Activated CD8-positive, alpha-beta T cell treated with anti-CD3 and anti-CD28 coated beads for 36 hours (primary cell): ENCODE measurements at regions not wholly inside any gene's neighbourhood (a gene's known extent, or its start where the extent isn't known, plus 50 kb on each side); places are given as distances from the start of the nearest gene placed in this dataset.

Experiments used
- ATAC-seq: fragments of 200-7000 bp; cut with Tn5 transposase; one replicate; pipeline ENCODE4 v1.10.0; 2021; ENCODE audit warnings: mild to moderate bottlenecking, moderate library complexity
- CTCF ChIA-PET: fragments of 350-600 bp; sonication (Branson Sonifier 250); formaldehyde crosslinking; loops from one replicate; lab custom pipeline; 2021; ENCODE audit warnings: antibody characterized with exemption; lab: Charles Lee
- POLR2A ChIA-PET: fragments of 350-600 bp; sonication (Branson Sonifier 250); formaldehyde crosslinking; loops from one replicate; lab custom pipeline; 2021; ENCODE audit warnings: antibody characterized with exemption; lab: Charles Lee
- DNase-seq: peaks from one replicate; pipeline ENCODE4 v3.0.0-alpha.2; 2020
- H3K27ac Mint-ChIP-seq: one replicate; pipeline ENCODE4 v1.8.0; 2021; ENCODE audit warnings: mild to moderate bottlenecking, mixed read lengths
- H3K27me3 Mint-ChIP-seq: one replicate; pipeline ENCODE4 v1.8.0; 2021; ENCODE audit warnings: mixed read lengths
- H3K36me3 Mint-ChIP-seq: one replicate; pipeline ENCODE4 v1.8.0; 2021; ENCODE audit warnings: low read depth, mixed read lengths
- H3K4me1 Mint-ChIP-seq: one replicate; pipeline ENCODE4 v1.8.0; 2021; ENCODE audit warnings: low read depth, mixed read lengths
- H3K4me3 Mint-ChIP-seq: one replicate; pipeline ENCODE4 v1.8.0; 2021; ENCODE audit warnings: mild to moderate bottlenecking, moderate library complexity, mixed read lengths
- H3K9me3 Mint-ChIP-seq: one replicate; pipeline ENCODE4 v1.8.0; 2021; ENCODE audit warnings: mixed read lengths
- CTCF ChIP-seq: fragments of 200-600 bp; IDR thresholded peaks from one replicate; pipeline ENCODE4 v1.8.0; 2022; ENCODE audit warnings: antibody characterized with exemption, mild to moderate bottlenecking
- intact Hi-C: fragments of 100-400 bp; cut with micrococcal nuclease; formaldehyde crosslinking; loops from one replicate; pipeline ENCODE4 v1.10.0; 2022

- ChIA-PET POLR2A (no interaction called here), CTCF (no interaction called here)
- Mint-ChIP-seq H3K27me3 (no peaks in the 10 kb centered on the region), H3K9me3 (peaks cover 5% of the 10 kb centered on the region), H3K4me1 (no peaks in the 10 kb centered on the region), H3K4me3 (no peak overlapping the region), H3K36me3 (no peaks in the 10 kb centered on the region), H3K27ac (no peak overlapping the region)
- no peak for TF ChIP-seq CTCF
- ATAC-seq (no peak), DNase-seq (no peak)
- intact Hi-C loops, result no loop called here
Observed at GRCh38 chr5:89855417-89855816, 554.1 kb downstream of the CETN3 start.

GRCh38 chr5:89851911-89852310, 557.6 kb downstream of the CETN3 start:
- CTCF ChIA-PET, result no interaction called here
- H3K4me1 Mint-ChIP-seq, result no peaks in the 10 kb centered on the region

GRCh38 chr5:89850513-89850865, 559.1 kb downstream of the CETN3 start:
- no peak overlapping the region for H3K27ac Mint-ChIP-seq
- no peak overlapping the region for H3K4me3 Mint-ChIP-seq
- no peaks in the 10 kb centered on the region for H3K36me3 Mint-ChIP-seq
- TF ChIP-seq CTCF, result no peak
- intact Hi-C loops, result no loop called here
- H3K4me1 Mint-ChIP-seq, result no peaks in the 10 kb centered on the region
- ChIA-PET CTCF (no interaction called here), POLR2A (no interaction called here)
- ATAC-seq (no peak), DNase-seq (no peak)
- H3K9me3 Mint-ChIP-seq, result no peaks in the 10 kb centered on the region
- no peaks in the 10 kb centered on the region for H3K27me3 Mint-ChIP-seq

More at GRCh38 chr5:89851911-89852310, 557.6 kb downstream of the CETN3 start:
- H3K4me3 Mint-ChIP-seq, result no peak overlapping the region
- TF ChIP-seq CTCF, result no peak
- POLR2A ChIA-PET, result no interaction called here
- intact Hi-C loops, result no loop called here
- H3K27ac Mint-ChIP-seq, result no peak overlapping the region
- no peaks in the 10 kb centered on the region for H3K36me3 Mint-ChIP-seq
- ATAC-seq (no peak), DNase-seq (no peak)
- H3K27me3 Mint-ChIP-seq, result no peaks in the 10 kb centered on the region
- peaks cover 2% of the 10 kb centered on the region for H3K9me3 Mint-ChIP-seq

GRCh38 chr5:89849830-89850512, 559.6 kb downstream of the CETN3 start:
- POLR2A ChIA-PET, result no interaction called here
- no peak for TF ChIP-seq CTCF
- H3K27me3 Mint-ChIP-seq, result no peaks in the 10 kb centered on the region

GRCh38 chr5:89847743-89848142, 561.8 kb downstream of the CETN3 start:
- no peaks in the 10 kb centered on the region for H3K9me3 Mint-ChIP-seq
- DNase-seq (no peak), ATAC-seq (no peak)
- CTCF ChIA-PET, result interaction anchor here (1.2 kb wide), 1 partner anchor 12 kb away, joined by 4 read pairs; no protein-coding TSS in a partner anchor
- intact Hi-C loops, result no loop called here
- H3K4me3 Mint-ChIP-seq, result no peak overlapping the region
- no peaks in the 10 kb centered on the region for H3K36me3 Mint-ChIP-seq
- H3K27me3 Mint-ChIP-seq, result no peaks in the 10 kb centered on the region
- H3K4me1 Mint-ChIP-seq, result no peaks in the 10 kb centered on the region
- no peak overlapping the region for H3K27ac Mint-ChIP-seq
- POLR2A ChIA-PET, result no interaction called here
- no peak for TF ChIP-seq CTCF

More at GRCh38 chr5:89849830-89850512, 559.6 kb downstream of the CETN3 start:
- Mint-ChIP-seq H3K36me3 (no peaks in the 10 kb centered on the region), H3K4me1 (no peaks in the 10 kb centered on the region), H3K27ac (no peak overlapping the region), H3K9me3 (no peaks in the 10 kb centered on the region), H3K4me3 (no peak overlapping the region)
- ATAC-seq (no peak), DNase-seq (no peak)
- CTCF ChIA-PET, result no interaction called here
- intact Hi-C loops, result no loop called here
